ENCODE measurements at regions not wholly inside any gene's neighbourhood (a gene's known extent, or its start where the extent isn't known, plus 50 kb on each side); places are given as distances from the start of the nearest gene placed in this dataset.

DNA sequence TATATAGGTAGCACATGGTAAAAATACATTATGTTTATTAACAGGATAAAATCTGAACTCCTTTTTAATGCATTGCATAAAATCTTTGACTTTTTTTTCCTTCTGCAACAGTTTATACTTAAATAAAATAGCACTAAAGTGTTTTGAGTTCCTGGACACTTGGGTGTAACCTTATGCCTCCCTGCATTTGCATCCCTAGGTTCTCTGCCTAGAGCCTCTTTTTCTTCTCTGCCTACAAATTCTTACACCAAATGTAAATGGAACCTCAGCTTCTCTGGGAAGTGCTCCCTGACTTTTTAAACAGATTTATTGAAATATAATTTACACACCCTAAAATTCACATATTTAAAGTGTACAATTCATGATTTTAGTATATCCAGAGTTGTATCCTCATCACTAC, 1017.6 kb downstream of the CNTNAP5 start:
- DNase-seq (ENCODE audit: low read depth in 2 of 2), result no peak

DNA sequence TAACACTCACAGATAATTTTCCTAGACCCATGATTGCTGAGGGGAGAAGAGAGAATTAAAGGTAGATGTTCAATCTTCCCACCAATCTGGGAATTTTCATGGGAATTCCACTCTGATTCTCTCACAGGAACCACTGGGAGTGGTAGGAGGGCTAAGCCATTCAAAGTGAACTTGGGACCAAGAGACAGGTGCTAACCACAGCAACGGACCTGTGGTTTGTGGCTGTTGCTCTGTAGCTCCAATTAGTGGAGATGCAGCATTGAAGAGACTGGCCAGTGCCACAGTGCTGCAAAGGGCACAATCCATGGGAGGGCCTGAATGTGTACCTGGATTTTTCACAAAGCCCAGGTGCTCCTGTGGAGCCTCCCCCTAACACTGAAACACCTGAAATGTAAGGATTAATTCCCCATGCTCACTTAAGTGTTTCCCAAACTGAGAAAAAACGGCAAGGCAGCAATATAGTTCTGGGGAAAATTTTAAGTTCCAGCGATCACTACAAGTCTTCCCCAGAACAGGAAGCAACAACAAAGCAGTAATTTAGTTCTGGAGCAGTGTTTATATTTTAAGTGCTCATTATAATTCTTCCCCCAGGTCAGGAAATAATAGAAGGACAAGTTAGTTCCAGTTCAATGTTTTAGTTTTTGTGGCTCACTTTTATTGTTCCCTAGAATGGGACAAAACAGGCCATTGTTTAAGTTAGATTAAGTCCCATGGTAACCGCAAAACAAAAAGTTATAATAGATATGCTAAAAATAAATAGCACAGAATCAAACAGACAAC, 1045.8 kb downstream of the CNTNAP5 start:
- DNase-seq (ENCODE audit: low read depth in 2 of 2), result no peak

DNA sequence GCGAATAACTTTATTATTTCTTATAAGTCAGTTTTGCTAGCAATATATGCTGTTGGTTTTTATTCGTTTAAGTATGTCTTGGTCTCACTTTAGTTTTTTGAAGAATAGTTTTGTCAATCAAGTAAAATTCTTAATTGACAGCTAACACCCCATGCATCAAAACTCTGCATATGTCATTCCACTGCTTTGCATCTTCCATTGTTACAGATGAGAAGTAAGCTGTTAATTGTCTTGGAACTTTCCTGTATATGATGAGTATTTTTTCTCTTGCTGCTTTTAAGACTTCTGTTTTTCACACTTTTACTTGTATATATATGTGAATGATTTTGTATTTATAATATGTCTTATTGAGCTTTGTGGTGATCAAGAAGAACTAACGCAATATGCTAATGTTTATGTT, 1048.4 kb downstream of the CNTNAP5 start:
- DNase-seq (ENCODE audit: low read depth in 2 of 2), result no peak

DNA sequence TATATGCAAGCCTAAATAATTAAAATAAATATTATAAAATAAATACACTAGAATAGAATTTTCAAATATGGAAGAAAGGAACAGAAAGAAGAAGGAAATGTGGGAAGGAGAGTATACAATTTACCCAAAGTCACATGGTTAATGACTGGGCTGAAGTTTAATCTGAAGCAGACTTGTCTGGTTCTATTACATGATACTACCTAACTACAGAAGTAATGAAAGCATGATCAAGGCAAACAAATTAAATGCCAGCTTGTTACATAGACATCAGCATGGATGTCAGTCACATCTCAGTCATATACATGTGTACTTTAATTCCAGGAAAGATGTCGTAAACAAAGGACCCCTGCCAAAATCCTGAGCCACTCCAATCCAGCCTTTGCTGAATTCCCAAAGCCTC, 1060.8 kb downstream of the CNTNAP5 start:
- DNase-seq (ENCODE audit: low read depth in 2 of 2), result no peak

DNA sequence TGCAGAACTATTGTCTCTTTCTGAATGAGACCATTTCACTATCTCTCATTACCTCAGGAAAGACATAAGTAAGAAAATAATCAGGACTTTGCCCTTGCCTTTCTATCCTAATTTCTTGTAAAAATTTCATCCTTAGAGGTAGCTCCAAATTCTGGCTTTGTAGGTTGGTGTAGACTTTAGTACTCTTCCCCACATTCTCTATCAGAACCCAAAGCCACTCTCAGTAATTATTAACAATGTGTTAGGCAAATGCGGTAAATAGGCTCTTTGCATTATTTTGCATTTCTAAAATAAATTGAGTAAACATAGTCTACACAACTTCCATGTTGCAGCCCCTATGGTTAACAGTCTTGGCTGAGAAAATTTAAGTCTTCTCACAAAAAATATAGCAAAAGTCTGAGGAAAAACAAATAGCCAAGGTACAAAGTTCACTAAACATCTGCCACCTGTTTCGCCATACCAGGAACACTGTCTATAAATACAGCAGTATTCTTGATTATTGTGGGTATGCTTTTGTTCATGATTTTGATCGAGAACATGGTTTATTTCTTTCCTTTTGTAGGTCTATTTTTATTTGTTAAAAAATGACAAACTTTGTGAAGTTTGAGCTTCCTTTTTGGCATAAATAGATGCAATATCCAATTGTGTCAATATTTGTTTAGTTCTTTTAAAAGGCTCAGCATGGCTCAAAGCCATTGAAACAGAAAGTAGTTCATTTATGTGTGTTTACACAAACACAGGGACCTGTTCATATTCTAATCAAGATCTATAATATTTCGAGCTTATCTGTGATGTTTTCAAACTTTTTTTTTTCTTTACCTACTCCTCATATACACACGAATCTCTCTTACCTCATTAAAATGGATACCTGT, 1061.5 kb downstream of the CNTNAP5 start:
- no peak for DNase-seq (ENCODE audit: low read depth in 2 of 2)

DNA sequence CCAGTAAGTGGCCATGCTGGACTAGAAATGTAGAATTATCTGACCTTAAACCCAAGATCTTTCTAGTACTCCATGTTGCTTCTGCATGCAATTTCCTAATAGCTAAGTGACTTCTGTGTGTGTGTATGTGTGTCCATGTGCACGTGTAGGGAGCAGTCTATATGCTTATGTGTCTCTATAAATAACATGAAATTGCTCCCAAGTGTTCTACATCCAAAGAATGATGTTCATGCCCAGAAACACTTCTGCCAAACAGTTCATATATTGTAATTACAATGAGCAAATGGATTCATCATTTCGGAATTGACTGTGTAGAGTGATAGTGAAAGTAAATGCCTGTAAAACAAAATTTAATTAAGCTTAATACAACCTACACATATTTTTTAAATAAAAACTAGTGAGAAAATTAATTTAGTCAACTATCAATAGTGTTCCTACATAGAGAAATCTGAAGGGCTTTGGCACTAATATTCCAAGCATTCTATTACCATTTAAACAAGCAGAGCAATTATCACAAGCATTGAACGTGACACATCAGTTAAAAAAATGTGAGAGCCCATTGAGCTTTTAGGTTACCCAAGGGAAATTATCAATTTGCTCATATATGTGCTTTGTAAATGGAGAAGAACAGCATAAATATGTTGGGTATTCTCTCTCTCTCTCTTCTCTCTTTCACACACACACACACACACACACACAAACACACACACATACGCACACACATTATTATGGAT, 1067.4 kb downstream of the CNTNAP5 start:
- DNase-seq (ENCODE audit: low read depth in 2 of 2), result no peak

DNA sequence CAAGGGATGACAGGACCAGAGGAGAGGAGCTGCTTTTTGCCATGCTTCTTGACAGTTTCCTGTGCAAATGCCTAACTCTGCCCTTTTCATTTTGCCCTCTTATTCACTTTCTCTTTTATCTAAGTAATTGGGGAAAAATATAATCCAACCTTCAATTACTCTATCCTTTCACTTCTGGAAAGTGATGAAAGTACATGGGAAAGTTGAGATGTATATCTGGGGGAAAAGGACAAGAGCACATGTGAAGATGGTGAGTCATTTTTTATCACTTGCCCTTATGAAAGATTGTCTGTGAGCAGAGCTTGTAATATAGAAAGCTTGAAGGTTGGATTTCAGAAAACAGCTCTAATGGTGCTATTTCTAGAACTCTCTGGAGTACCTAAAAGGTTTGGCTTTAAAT, 1070.7 kb downstream of the CNTNAP5 start:
- DNase-seq (ENCODE audit: low read depth in 2 of 2), result no peak

DNA sequence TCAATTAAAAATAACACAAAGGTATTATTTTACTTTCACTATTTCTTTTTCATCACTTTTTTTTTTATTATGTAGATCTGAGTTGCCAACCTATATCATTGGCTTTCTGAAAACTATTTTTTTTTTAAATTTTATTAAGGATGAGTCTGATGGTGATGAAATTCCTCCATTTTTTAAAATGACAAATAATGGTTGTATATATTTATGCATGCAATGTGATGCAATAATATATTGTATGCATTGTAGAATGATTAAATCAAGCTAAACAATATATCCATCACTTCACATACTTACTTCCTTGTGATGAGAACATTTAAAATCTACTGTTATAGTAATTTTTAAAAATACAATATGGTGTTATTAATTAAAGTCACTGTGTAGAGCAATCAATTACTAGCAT, 1081.6 kb downstream of the CNTNAP5 start:
- DNase-seq (ENCODE audit: low read depth in 2 of 2), result no peak

DNA sequence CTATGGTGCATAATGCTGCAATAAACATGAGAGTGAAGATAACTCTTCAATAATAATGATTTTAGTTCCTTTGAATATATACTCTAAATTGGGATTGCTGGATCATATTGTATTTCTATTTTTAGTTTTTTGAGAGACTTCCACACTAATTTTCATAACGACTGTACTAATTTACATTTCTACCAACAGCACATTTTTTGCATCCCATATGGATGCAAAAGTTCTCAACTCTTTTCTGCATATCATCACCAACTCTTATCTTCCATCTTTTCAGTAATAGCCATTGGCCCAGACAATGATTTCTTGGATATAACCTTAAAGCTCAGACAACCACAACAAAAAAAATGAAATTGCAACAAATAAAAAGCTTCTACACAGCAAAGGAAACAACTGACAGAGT, 1082.4 kb downstream of the CNTNAP5 start:
- no peak for DNase-seq (ENCODE audit: low read depth in 2 of 2)

DNA sequence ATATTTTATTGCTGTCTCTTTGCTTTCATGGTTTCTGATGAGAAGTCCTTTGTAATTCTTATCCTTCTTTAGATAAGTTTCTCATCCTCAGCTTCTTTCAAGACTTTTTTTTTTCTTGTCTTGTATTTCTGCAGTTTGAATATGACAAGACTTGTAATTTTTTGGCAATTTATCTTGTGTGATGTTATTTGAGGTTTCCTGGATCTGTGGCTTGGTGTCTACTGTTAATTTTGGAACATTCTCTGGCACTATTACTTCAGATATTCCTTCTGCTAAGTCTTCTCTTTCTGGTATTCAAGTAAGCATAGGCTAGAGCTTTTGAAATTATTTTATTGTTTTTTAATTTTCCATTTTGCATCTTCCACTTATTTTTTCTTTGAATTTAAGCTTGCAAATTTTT, 1083.2 kb downstream of the CNTNAP5 start:
- DNase-seq (ENCODE audit: low read depth in 2 of 2), result no peak

DNA sequence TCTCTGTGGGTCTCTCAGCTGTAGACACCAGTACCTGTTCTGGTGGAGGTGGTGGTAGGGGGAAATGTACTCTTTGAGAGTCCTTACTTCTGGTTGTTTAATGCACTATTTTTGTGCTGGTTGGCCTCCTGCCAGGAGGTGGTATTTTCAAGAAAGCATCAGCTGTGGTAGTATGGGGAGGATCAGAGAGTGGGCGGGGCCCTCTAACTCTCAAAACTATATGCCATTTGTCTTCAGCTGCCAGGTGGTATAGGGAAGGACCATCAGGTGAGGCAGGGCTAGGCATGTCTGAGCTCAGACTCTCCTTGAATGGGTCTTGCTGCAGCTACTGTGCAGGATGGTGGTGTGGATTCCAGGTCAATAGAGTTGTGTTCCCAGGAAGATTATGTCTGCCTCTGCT, 1100.8 kb downstream of the CNTNAP5 start:
- no peak for DNase-seq (ENCODE audit: low read depth in 2 of 2)

DNA sequence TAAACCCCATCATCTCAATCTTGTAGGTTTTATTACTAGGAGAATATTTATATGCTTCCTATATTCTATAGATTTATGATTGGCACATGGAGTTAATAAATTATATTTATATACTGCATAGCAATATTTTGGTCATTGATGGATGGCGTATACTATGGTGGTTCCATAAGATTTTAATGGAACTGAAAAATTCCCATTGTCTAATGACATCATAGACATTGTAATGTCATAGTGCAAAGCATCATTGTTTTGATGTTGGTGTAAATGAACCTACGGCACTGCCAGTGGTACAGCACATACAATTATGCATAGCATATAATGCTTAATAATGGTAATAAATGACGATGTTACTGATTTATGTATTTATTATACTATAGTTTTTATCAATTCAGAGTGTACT, 1135.9 kb downstream of the CNTNAP5 start:
- no peak for DNase-seq (ENCODE audit: low read depth in 2 of 2)

DNA sequence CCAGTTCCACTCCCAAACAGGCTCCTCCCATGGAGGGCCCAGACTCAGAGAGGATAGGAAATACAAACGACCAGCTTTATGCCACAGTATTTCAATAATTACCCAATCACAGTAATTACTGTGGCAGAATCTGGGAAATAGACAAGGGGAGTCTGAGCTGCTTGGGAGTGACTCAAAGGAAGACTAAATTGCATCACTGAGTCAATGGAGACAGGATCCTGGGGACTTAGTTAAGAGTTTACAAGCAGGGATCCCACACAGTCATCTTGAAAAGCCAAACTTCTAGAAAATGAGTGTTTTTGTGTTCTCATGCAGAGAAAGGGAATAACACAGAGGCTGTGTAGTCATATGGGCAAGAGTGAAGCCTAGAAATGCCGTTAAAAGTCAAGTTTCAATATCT, 1142.1 kb downstream of the CNTNAP5 start:
- DNase-seq (ENCODE audit: low read depth in 2 of 2), result no peak

DNA sequence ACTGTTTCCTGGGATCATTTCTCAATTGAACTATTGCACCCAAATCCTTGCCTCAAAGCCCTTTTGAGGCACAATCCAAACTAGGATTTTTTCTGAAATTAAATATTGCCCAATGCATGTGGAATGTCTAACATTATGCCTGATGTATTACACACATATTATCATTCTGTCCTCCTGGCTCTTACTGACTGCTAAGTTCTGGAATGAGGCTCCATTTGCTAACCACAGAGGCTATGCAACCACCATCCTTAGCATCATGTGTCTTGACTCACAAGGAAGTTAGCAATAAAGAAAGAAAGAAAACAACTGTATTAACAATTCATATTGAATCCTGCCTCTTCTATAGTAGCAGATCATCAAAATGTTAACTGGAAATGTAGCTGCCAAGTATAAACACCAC, 1142.7 kb downstream of the CNTNAP5 start:
- no peak for DNase-seq (ENCODE audit: low read depth in 2 of 2)

DNA sequence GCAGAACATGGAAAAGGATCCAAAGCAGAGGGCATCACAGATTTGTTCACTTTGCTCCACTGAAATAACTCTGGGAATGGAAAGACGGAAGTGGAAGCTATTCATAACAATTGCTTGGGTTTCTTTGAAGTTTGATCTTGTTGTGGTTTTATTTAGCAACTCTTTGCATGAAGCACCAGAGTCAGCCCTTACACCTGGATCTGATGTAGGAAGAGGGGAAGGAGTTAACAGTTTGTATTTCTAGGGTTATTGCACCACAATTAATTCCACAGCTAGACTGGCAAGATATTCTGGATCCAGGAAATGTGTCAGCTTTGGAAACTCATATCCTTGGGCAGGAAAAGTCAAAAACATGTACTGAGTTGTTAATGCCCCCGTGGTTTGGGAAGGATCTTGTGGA, 1143.4 kb downstream of the CNTNAP5 start:
- DNase-seq (ENCODE audit: low read depth in 2 of 2), result no peak

DNA sequence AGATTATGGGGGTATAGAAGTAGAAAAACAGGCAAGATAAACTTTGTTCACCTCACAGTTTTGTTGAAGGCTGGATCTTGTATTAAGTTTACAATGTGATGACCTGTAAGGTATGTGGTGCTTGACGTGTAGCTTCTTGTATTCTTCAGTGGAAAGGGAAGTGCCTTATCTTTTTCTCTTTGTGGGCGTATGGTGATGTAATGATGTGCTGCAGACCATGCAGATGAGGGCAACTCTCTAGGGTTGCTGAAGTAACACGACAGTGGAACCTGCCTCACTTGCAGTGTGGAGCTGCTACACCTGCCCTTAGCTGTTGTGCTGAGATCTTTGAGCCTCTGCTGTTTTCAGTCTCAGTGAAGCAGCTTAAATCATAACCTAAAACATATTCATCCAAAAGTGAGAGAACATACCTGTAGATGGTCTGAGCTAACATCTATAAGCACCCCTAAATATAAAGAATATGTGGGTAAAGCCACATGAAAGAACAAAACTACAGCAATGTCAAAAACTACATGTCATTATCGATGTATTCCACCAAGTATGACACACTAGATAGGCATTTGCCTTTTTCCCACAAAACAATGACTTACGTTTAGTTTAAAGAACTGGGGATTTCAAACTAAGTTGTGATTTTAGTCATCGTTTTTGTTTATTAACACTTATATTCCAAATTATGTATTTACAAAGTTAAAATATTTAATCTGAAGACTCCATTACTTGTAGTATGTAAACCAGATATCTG, 1144.1 kb downstream of the CNTNAP5 start:
- no peak for DNase-seq (ENCODE audit: low read depth in 2 of 2)

DNA sequence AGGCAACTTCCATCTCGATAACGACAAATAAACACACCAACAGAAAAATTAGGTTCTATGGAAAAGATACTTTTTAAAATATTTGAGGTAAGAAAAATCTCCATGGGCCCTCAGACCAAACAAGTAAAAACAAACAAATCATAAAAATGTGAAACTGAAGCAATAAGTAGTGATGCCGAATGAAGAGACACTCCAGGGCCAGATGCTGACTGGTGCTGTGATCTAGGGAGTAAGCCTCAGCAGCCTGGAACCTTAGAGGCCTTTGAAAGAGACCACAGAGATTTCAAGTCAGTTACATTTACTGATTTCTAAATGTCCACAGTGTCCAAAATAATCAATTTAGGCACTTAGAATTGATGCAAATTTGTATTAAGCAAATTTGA, 1144.7 kb downstream of the CNTNAP5 start:
- no peak for DNase-seq (ENCODE audit: low read depth in 2 of 2)

DNA sequence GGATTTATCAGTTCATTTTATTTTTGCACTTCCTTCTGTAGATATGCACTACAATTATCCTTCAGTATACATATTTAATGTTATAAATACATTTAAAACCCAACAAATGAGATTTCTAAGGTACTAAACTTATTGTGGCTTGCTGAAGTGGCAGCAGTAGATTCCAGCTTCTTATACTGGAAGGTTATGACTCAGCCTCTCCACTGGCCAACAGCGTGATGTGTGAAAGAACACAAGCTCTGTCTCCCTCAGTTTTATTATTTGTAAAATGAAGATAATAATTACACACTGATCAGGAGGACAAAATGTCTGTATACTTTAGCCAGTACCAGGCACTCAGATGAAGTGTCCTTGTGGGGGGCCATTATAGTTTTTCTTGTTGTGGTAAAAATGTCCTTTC, 1147.1 kb downstream of the CNTNAP5 start:
- no peak for DNase-seq (ENCODE audit: low read depth in 2 of 2)

DNA sequence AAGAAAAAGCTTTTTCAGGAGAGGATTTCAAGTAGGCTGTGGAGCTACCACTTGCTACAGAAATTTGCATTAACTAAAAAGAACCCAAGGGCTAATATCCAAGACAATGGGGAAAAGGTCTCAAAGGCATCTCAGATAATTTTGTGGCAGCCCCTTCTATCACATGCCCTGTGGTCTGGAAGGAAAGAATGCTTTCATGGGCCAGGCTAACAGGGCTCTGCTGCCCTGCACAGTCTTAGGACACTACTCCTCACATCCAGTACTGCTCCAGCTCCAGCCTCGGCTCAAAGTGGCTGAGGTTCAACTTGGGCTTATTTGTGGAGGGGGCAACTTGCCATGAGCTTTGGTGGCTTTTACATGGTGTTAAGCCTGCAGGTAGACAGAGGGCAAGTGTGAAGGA, 1150.3 kb downstream of the CNTNAP5 start:
- no peak for DNase-seq (ENCODE audit: low read depth in 2 of 2)

DNA sequence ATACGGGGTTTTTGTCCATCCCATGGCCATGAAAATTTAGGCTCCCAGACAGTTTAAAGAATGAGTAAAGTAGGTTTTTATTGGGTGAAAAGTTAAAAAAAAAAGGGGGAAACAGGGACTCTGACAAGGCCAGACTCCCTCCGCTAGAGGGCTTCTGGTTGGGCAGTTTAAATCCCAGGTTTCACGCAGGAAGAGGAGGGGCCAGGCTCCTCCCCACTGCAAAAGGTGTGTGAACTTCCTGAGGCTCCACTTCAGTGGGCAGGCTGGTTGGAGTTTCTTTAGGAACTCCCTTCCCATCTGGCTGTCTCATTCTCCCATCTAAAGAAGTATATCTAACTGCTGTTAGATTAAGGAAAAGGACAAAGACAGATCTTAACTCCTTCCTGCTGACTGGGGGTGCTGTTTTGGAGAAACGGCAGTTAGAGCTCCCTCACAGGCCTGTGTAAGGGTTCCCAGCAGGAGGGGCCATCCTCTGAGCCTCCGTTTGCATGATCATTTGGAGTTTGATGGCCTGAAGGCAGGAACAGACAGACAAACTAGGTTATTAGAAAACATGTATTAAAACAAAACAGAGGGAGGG, 1160.7 kb downstream of the CNTNAP5 start:
- no peak for DNase-seq (ENCODE audit: low read depth in 2 of 2)

DNA sequence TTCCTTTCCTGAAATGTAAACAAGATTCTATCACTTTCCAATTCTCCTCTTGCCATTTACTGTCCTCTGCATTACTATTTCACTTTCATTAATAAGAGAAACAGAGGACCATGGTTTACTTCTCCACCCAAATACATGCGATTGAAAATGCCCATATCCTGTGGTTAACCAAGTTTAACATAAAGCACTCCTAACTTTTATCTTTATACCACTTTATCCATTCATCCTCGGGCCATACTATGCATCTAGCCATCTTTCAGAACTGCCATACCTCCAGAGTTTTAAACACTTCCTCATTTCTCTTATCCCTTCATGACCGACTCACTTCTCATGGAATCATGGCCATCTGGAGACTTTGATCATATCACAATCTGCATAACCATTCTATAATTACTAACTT, 1182.3 kb downstream of the CNTNAP5 start:
- no peak for DNase-seq (ENCODE audit: low read depth in 2 of 2)

DNA sequence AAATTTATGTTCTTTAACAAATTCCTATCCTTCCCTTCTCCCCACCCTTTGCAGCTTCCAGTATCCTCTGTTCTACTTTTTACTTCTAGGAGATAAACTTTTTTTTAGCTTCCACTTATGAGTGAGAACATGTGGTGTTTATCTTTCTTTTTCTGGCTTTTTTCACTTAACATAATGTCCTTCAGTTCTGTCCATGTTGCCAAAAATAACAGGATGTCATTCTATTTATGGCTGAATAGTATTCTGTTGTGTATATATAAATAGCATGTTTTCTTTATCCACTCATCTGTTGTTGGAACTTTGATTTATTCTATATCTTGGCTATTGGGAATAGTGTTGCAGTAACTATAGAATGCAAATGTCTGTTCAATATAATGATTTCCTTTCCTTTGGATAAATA, 1191.2 kb downstream of the CNTNAP5 start:
- no peak for DNase-seq (ENCODE audit: low read depth in 2 of 2)
